PC-9 (cell line): ENCODE measurements at regions not wholly inside any gene's neighbourhood (a gene's known extent, or its start where the extent isn't known, plus 50 kb on each side); places are given as distances from the start of the nearest gene placed in this dataset.

Experiments used
- CTCF ChIP-seq: fragments of 200-600 bp; sonication (generic); conservative IDR thresholded peaks from 2 replicates; pipeline ENCODE4 v1.6.1; 2017; ENCODE audit warnings: mixed run types, antibody characterized with exemption, mild to moderate bottlenecking, moderate library complexity
- EZH2 ChIP-seq: fragments of 200-600 bp; sonication (generic); IDR thresholded peaks from 2 replicates; pipeline ENCODE4 v1.8.0; 2017; ENCODE audit warnings: antibody characterized with exemption, low read depth

- TF ChIP-seq CTCF (no peak), EZH2 (no peak)
Observed at GRCh38 chr2:183594150-183594549, 469.9 kb downstream of the NUP35 start.
